B cell (primary cell): ENCODE measurements at regions not wholly inside any gene's neighbourhood (a gene's known extent, or its start where the extent isn't known, plus 50 kb on each side); places are given as distances from the start of the nearest gene placed in this dataset.

Source experiments
- ATAC-seq: fragments of 200-7000 bp; cut with Tn5 transposase; one replicate; pipeline ENCODE4 v1.10.0; 2021; ENCODE audit warnings: low read depth, mild to moderate bottlenecking, moderate number of reproducible peaks, moderate library complexity
- CTCF ChIA-PET: fragments of 350-600 bp; sonication (Branson Sonifier 250); formaldehyde crosslinking; loops from one replicate; lab custom pipeline; 2021; ENCODE audit warnings: antibody characterized with exemption, inconsistent platforms; lab: Charles Lee
- POLR2A ChIA-PET: fragments of 350-600 bp; sonication (Branson Sonifier 250); formaldehyde crosslinking; loops from one replicate; lab custom pipeline; 2021; ENCODE audit warnings: antibody characterized with exemption; lab: Charles Lee
- DNase-seq: peaks from one replicate; pipeline ENCODE4 v3.0.0; 2013
- H2AFZ ChIP-seq: 2 replicates; pipeline ENCODE4 v1.6.1; 2012; ENCODE audit warnings: mild to moderate bottlenecking, low read depth, low read length; ENCODE audit not compliant: insufficient read depth, poor library complexity, severe bottlenecking
- H3K27ac ChIP-seq, 2 donors: 1 replicate in 1 of 2; 2 replicates in 1 of 2; pipeline ENCODE4 v1.5.1; 2012 to 2013; ENCODE audit warnings: low read length in 2 of 2, mild to moderate bottlenecking in 2 of 2, moderate library complexity in 1 of 2
- H3K27me3 ChIP-seq, 4 experiments: fragments of 200-600 bp in 1 of 4; sonication (generic) in 1 of 4; replicated peaks in 1 of 4; 1 replicate in 2 of 4; 2 replicates in 2 of 4; pipeline versions ENCODE4 v1.6.1 to v1.7.0; 2013 to 2016; ENCODE audit warnings: low read length in 3 of 4, mild to moderate bottlenecking in 2 of 4, mixed read lengths in 1 of 4, moderate library complexity in 1 of 4; ENCODE audit not compliant: insufficient read depth in 4 of 4, control insufficient read depth in 3 of 4; ENCODE audit errors: control extremely low read depth in 1 of 4
- H3K36me3 ChIP-seq, 2 experiments: replicated peaks in 1 of 2; 1 replicate in 1 of 2; 2 replicates in 1 of 2; pipeline versions ENCODE4 v1.6.1 to v1.7.1; 2013; ENCODE audit warnings: low read length in 1 of 2; ENCODE audit not compliant: insufficient read depth in 2 of 2, control insufficient read depth in 1 of 2; ENCODE audit errors: control extremely low read depth in 1 of 2, extremely low read depth in 1 of 2
- H3K4me1 ChIP-seq, 2 donors: fragments of 200-600 bp in 1 of 2; sonication (generic) in 1 of 2; 1 replicate in 1 of 2; 2 replicates in 1 of 2; pipeline versions ENCODE4 v1.5.1 to v1.6.1; 2013 to 2017; ENCODE audit warnings: low read length in 2 of 2; ENCODE audit not compliant: control insufficient read depth in 2 of 2, insufficient read depth in 2 of 2
- H3K4me2 ChIP-seq: replicated peaks from 2 replicates; pipeline ENCODE3; 2012; ENCODE audit warnings: mild to moderate bottlenecking, low read depth, low read length; ENCODE audit not compliant: poor library complexity, severe bottlenecking
- H3K4me3 ChIP-seq, 5 experiments: fragments of 200-600 bp in 1 of 5; sonication (generic) in 1 of 5; 1 replicate in 3 of 5; 2 replicates in 2 of 5; pipeline versions ENCODE4 v1.5.1 to v1.7.0; 2011 to 2016; ENCODE audit warnings: low read length in 4 of 5, mild to moderate bottlenecking in 4 of 5, low read depth in 2 of 5, control low read depth in 1 of 5, moderate library complexity in 1 of 5; ENCODE audit not compliant: insufficient read depth in 1 of 5; ENCODE audit errors: control extremely low read depth in 1 of 5, extremely low read depth in 1 of 5
- H3K79me2 ChIP-seq: fragments of 200-600 bp; sonication (generic); one replicate; pipeline ENCODE4 v1.6.0; 2016; ENCODE audit warnings: low read length; ENCODE audit not compliant: control insufficient read depth, insufficient read depth
- H3K9ac ChIP-seq: fragments of 200-600 bp; sonication (generic); 2 replicates; pipeline ENCODE4 v1.6.1; 2017; ENCODE audit warnings: mild to moderate bottlenecking, low read length, moderate library complexity
- H3K9me3 ChIP-seq, 3 donors: one replicate each; pipeline versions ENCODE4 v1.6.1 to v1.7.1; 2013; ENCODE audit warnings: low read length in 2 of 3; ENCODE audit not compliant: control insufficient read depth in 2 of 3, insufficient read depth in 1 of 3; ENCODE audit errors: control extremely low read depth in 1 of 3
- H4K20me1 ChIP-seq: 2 replicates; pipeline ENCODE4 v1.6.0; 2012; ENCODE audit warnings: mild to moderate bottlenecking, low read length; ENCODE audit not compliant: insufficient read depth, control insufficient read depth, poor library complexity, severe bottlenecking
- H3K27ac Mint-ChIP-seq: one replicate; pipeline ENCODE4 v1.8.0; 2021; ENCODE audit warnings: mixed read lengths
- H3K27me3 Mint-ChIP-seq: one replicate; pipeline ENCODE4 v1.8.0; 2021; ENCODE audit warnings: mixed read lengths
- H3K4me1 Mint-ChIP-seq: one replicate; pipeline ENCODE4 v1.8.0; 2021; ENCODE audit warnings: mixed read lengths
- H3K4me3 Mint-ChIP-seq: one replicate; pipeline ENCODE4 v1.8.0; 2021; ENCODE audit warnings: mixed read lengths
- H3K9me3 Mint-ChIP-seq: one replicate; pipeline ENCODE4 v1.8.0; 2022; ENCODE audit warnings: mixed read lengths; ENCODE audit not compliant: insufficient read depth
- EZH2 ChIP-seq: IDR thresholded peaks from 2 replicates; pipeline ENCODE4 v1.6.1; 2012; ENCODE audit warnings: borderline replicate concordance, low read depth, mild to moderate bottlenecking, moderate library complexity, low read length; ENCODE audit not compliant: insufficient read depth, poor library complexity, severe bottlenecking
- WGBS: methylation state at CpG from one replicate; pipeline ENCODE4 v1.1.5; 2013; ENCODE audit warnings: missing lambda C conversion rate; ENCODE audit not compliant: insufficient coverage; 5-methylcytosine and 5-hydroxymethylcytosine counted together
- intact Hi-C: fragments of 100-400 bp; cut with micrococcal nuclease; formaldehyde crosslinking; loops from one replicate; pipeline ENCODE4 v1.10.0; 2022
- TF ChIP-seq, protein P1 (sequence below): fragments of 200-600 bp; IDR thresholded peaks from one replicate; pipeline ENCODE4 v1.8.0; 2022; ENCODE audit warnings: antibody characterized with exemption, mild to moderate bottlenecking

DNA sequence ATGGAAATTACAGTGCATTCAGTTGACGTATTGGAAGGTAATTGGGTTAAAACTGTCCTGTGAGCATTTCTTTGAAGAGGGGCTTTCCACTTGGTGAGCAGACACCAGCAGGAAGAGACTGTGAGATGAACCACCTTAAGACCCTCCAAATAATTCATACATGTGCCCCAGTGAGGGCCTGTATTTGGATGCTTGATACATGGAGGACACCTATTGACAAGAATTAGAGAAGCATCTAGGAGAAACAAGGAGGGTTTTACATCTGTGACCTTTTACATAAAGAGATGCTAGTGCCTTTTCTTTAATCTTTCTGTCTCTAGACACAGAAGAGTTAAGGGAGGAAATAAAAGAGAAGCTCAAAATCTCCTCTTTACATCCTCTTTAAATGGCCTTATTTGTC lies 1115.3 kb upstream of the IGFBP7 start:
- Histone ChIP-seq H3K4me3 (no peak overlapping the region), H2AFZ (no peak overlapping the region), H3K27ac (no peak overlapping the region), H3K27me3 (no peaks in the 10 kb centered on the region), H3K36me3 (no peaks in the 10 kb centered on the region), H3K9me3 (peaks cover 0 to 4% (median 2%) of the 10 kb centered on the region in 3 donors), H3K79me2 (no peaks in the 10 kb centered on the region), H4K20me1 (no peaks in the 10 kb centered on the region), H3K4me1 (no peaks in the 10 kb centered on the region), H3K4me2 (no peak overlapping the region), H3K9ac (no peak overlapping the region)
- DNase-seq (no peak), ATAC-seq (no peak)
- intact Hi-C loops: no loop called here
- peaks cover 8% of the 10 kb centered on the region for H3K9me3 Mint-ChIP-seq
- 100% methylated on average over 1 of the region's 1 CpG for WGBS
- H3K4me3 Mint-ChIP-seq: no peak overlapping the region
- CTCF ChIA-PET: no interaction called here
- H3K27me3 Mint-ChIP-seq: no peaks in the 10 kb centered on the region
- POLR2A ChIA-PET: no interaction called here
- no peak for TF ChIP-seq EZH2
- TF ChIP-seq, protein P1, sequence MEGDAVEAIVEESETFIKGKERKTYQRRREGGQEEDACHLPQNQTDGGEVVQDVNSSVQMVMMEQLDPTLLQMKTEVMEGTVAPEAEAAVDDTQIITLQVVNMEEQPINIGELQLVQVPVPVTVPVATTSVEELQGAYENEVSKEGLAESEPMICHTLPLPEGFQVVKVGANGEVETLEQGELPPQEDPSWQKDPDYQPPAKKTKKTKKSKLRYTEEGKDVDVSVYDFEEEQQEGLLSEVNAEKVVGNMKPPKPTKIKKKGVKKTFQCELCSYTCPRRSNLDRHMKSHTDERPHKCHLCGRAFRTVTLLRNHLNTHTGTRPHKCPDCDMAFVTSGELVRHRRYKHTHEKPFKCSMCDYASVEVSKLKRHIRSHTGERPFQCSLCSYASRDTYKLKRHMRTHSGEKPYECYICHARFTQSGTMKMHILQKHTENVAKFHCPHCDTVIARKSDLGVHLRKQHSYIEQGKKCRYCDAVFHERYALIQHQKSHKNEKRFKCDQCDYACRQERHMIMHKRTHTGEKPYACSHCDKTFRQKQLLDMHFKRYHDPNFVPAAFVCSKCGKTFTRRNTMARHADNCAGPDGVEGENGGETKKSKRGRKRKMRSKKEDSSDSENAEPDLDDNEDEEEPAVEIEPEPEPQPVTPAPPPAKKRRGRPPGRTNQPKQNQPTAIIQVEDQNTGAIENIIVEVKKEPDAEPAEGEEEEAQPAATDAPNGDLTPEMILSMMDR: no peak
- no peak overlapping the region for H3K27ac Mint-ChIP-seq
- H3K4me1 Mint-ChIP-seq: no peaks in the 10 kb centered on the region

DNA sequence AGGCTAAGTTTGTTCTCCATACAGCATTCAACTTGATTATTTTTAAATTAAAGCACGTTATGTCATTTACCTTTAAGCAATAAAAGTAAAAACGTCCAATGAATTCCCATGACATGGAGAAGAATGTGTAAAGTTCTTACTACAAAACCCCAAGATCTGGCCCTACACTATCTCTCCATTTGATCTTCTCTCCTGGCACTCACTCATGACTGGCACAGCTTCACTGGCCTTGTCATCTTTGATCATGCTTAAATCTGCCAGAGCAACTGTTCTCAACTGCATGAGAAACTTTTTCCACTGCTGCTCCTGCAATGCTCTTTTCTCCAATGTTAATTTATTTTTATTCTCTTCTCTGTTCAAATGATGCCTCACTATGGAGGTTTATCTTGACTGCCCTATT lies 1109.0 kb upstream of the IGFBP7 start:
- H3K9ac ChIP-seq: no peak overlapping the region
- no peaks in the 10 kb centered on the region for H3K4me1 Mint-ChIP-seq
- H3K36me3 ChIP-seq: no peaks in the 10 kb centered on the region
- POLR2A ChIA-PET: no interaction called here
- H3K27ac ChIP-seq: no peak overlapping the region
- no peak for TF ChIP-seq EZH2
- TF ChIP-seq, protein P1: no peak
- no peak overlapping the region for H3K4me3 Mint-ChIP-seq
- H3K9me3 ChIP-seq: peaks cover 0 to 4% (median 2%) of the 10 kb centered on the region in 3 donors
- H3K9me3 Mint-ChIP-seq: peaks cover 3% of the 10 kb centered on the region
- no peaks in the 10 kb centered on the region for H3K27me3 ChIP-seq
- DNase-seq (no peak), ATAC-seq (no peak)
- intact Hi-C loops: no loop called here
- H3K27me3 Mint-ChIP-seq: no peaks in the 10 kb centered on the region
- H3K79me2 ChIP-seq: no peaks in the 10 kb centered on the region
- H3K4me2 ChIP-seq: no peak overlapping the region
- H2AFZ ChIP-seq: no peak overlapping the region
- H4K20me1 ChIP-seq: no peaks in the 10 kb centered on the region
- no peak overlapping the region for H3K27ac Mint-ChIP-seq
- WGBS: no CpG with 5 or more reads among the region's 2 CpGs
- no peak overlapping the region for H3K4me3 ChIP-seq
- H3K4me1 ChIP-seq: no peaks in the 10 kb centered on the region
- CTCF ChIA-PET: no interaction called here
